Breast epithelium (tissue), 4 donors: ENCODE measurements at regions not wholly inside any gene's neighbourhood (a gene's known extent, or its start where the extent isn't known, plus 50 kb on each side); places are given as distances from the start of the nearest gene placed in this dataset.
"Not testable (repeated sequence)": the region's sequence is repeated elsewhere in the genome, so short reads cannot be mapped to it uniquely, and the experiment has no call there.

Experiments
- DNase-seq, 2 donors: peaks; one replicate each; pipeline ENCODE4 v3.0.0-alpha.2; 2019; ENCODE audit warnings: low spot score in 2 of 2
- H3K27ac ChIP-seq, 2 donors: fragments of 200-600 bp; sonication (generic) in 1 of 2; one replicate each; pipeline ENCODE4 v1.5.1; 2016 to 2019; ENCODE audit warnings: mild to moderate bottlenecking in 1 of 2
- H3K27me3 ChIP-seq, 2 donors: fragments of 200-600 bp; sonication (generic) in 1 of 2; one replicate each; pipeline versions ENCODE4 v1.5.1 to v1.6.0; 2017 to 2019; ENCODE audit warnings: control low read depth in 1 of 2, mild to moderate bottlenecking in 1 of 2
- H3K36me3 ChIP-seq: fragments of 200-600 bp; one replicate; pipeline ENCODE4 v1.5.1; 2019
- H3K4me1 ChIP-seq, 2 donors: fragments of 200-600 bp; sonication (generic); one replicate each; pipeline ENCODE4 v1.5.1; 2016 to 2019; ENCODE audit warnings: control low read depth in 1 of 2
- H3K4me3 ChIP-seq, 3 donors: fragments of 200-600 bp; sonication (generic); 1 replicate in 2 of 3; 2 replicates in 1 of 3; pipeline ENCODE4 v1.5.1; 2016 to 2019; ENCODE audit warnings: mild to moderate bottlenecking in 3 of 3, moderate library complexity in 2 of 3
- H3K9me3 ChIP-seq, 2 donors: fragments of 200-600 bp; sonication (generic) in 1 of 2; one replicate each; pipeline ENCODE4 v1.5.1; 2016 to 2019; ENCODE audit warnings: control low read depth in 1 of 2
- CTCF ChIP-seq, 3 donors: fragments of 450-650 bp; IDR thresholded peaks; one replicate each; pipeline ENCODE4 v1.5.1; 2016 to 2017; ENCODE audit warnings: antibody characterized with exemption in 3 of 3, mild to moderate bottlenecking in 3 of 3, moderate library complexity in 3 of 3
- POLR2A ChIP-seq: fragments of 450-650 bp; IDR thresholded peaks from one replicate; pipeline ENCODE4 v1.6.1; 2016; ENCODE audit warnings: antibody characterized with exemption, mild to moderate bottlenecking, moderate library complexity
- POLR2AphosphoS5 ChIP-seq, 3 donors: sonication (generic); formaldehyde crosslinking; IDR thresholded peaks; one replicate each; pipeline ENCODE4 v1.6.1; 2017; ENCODE audit warnings: antibody characterized with exemption in 3 of 3
- intact Hi-C: fragments of 100-400 bp; cut with DNase I; formaldehyde crosslinking; loops from one replicate; pipeline ENCODE4 v1.15.1; 2023; ENCODE audit warnings: low total_unique reads

- intact Hi-C loops: no loop called here
- H3K36me3 ChIP-seq: no peaks in the 10 kb centered on the region
- TF ChIP-seq POLR2AphosphoS5 (IDR thresholded peaks at IDR 0.05): no peak
- no peak for TF ChIP-seq POLR2A
- no peak for TF ChIP-seq CTCF (IDR thresholded peaks at IDR 0.05)
- H3K4me3 ChIP-seq: no peak overlapping the region
- DNase-seq: no peak
- no peaks in the 10 kb centered on the region for H3K9me3 ChIP-seq
- H3K27ac ChIP-seq: no peak overlapping the region
- H3K27me3 ChIP-seq: peaks cover 0 to 43% of the 10 kb centered on the region in 2 donors
- H3K4me1 ChIP-seq: no peaks in the 10 kb centered on the region
These were observed 319.5 kb upstream of the SFSWAP start for GRCh38 chr12:131391399-131391798.

DNA sequence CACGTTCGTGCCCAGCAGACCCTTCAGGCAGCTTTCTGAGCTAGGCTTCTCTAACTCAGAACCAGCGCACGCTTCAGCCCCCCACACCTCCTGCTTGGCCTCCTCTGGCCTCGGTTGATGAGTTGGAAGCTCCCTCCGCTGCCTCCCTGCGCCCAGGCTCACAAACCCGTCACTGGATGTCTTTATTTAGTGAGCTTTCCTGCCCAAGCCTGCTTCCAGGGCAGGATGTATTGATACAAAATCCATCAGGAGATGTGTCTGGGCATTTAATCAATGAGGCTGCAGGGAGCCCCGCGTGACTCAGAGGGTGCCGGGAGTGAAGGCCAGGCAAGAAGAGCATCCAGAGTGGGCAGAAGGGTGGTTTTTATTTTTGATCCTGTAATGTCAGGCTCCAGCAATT lies 316.1 kb upstream of the SFSWAP start:
- H3K27ac ChIP-seq, H3K36me3 ChIP-seq, intact Hi-C loops, H3K4me1 ChIP-seq, H3K4me3 ChIP-seq, DNase-seq: not testable (repeated sequence)
- peaks cover 0 to 19% of the 10 kb centered on the region in 2 donors for H3K27me3 ChIP-seq
- peaks cover 10 to 12% of the 10 kb centered on the region in 2 donors for H3K9me3 ChIP-seq

DNA sequence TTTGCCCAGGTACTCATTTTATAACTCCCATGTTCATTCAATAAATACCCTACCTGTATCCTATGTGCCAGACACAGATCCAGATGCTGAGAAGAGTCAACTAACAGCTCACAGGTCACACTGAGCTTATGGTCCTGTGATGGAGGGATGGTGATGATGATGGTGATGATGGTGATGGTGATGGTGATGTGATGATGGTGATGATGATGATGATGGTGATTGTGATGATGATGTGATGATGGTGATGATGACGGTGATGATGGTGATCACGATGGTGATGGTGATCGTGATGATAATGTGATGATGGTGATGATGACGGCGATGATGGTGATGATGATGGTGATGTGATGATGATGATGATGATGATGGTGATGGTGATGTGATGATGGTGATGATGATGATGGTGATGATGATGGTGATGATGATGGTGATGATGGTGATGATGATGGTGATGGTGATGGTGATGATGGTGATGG lies 315.6 kb upstream of the SFSWAP start:
- intact Hi-C loops: not testable (repeated sequence)

GRCh38 chr12:131395971-131396573 lies 314.8 kb upstream of the SFSWAP start:
- DNase-seq: no peak
- Histone ChIP-seq H3K4me3 (no peak overlapping the region), H3K27ac (no peak overlapping the region), H3K36me3 (no peaks in the 10 kb centered on the region), H3K9me3 (peaks cover 10 to 12% of the 10 kb centered on the region in 2 donors), H3K27me3 (peaks cover 0 to 6% of the 10 kb centered on the region in 2 donors), H3K4me1 (no peaks in the 10 kb centered on the region)
- intact Hi-C loops: no loop called here
- TF ChIP-seq POLR2AphosphoS5 (IDR thresholded peaks at IDR 0.05) (no peak), CTCF (IDR thresholded peaks at IDR 0.05) (no peak), POLR2A (no peak)

More for the DNA sequence above, 315.6 kb upstream of the SFSWAP start:
- not testable (repeated sequence) for H3K36me3 ChIP-seq, DNase-seq, H3K4me1 ChIP-seq, H3K27ac ChIP-seq, H3K4me3 ChIP-seq
- Histone ChIP-seq H3K9me3 (peaks cover 10 to 12% of the 10 kb centered on the region in 2 donors), H3K27me3 (peaks cover 0 to 14% of the 10 kb centered on the region in 2 donors)

GRCh38 chr12:131397493-131398181 lies 313.3 kb upstream of the SFSWAP start:
- H3K4me3 ChIP-seq: no peak overlapping the region
- no peaks in the 10 kb centered on the region for H3K27me3 ChIP-seq
- no peak for DNase-seq
- intact Hi-C loops: no loop called here
- no peak for TF ChIP-seq CTCF (IDR thresholded peaks at IDR 0.05)
- H3K36me3 ChIP-seq: no peaks in the 10 kb centered on the region
- peaks cover 10 to 12% of the 10 kb centered on the region in 2 donors for H3K9me3 ChIP-seq
- no peaks in the 10 kb centered on the region for H3K4me1 ChIP-seq
- no peak overlapping the region for H3K27ac ChIP-seq

- H3K36me3 ChIP-seq: no peaks in the 10 kb centered on the region
- no peaks in the 10 kb centered on the region for H3K4me1 ChIP-seq
- DNase-seq: no peak
- TF ChIP-seq CTCF (IDR thresholded peaks at IDR 0.05): no peak
- no peak for TF ChIP-seq POLR2A
- TF ChIP-seq POLR2AphosphoS5 (IDR thresholded peaks at IDR 0.05): no peak
- no peaks in the 10 kb centered on the region for H3K27me3 ChIP-seq
- H3K9me3 ChIP-seq: peaks cover 10 to 12% of the 10 kb centered on the region in 2 donors
- no peak overlapping the region for H3K4me3 ChIP-seq
- no peak overlapping the region for H3K27ac ChIP-seq
- intact Hi-C loops: no loop called here
These were observed 311.9 kb upstream of the SFSWAP start for GRCh38 chr12:131399000-131399399.

- H3K4me3 ChIP-seq, DNase-seq, H3K27ac ChIP-seq, intact Hi-C loops, H3K4me1 ChIP-seq, H3K27me3 ChIP-seq, H3K36me3 ChIP-seq: not testable (repeated sequence)
- peaks cover 10 to 12% of the 10 kb centered on the region in 2 donors for H3K9me3 ChIP-seq
These were observed 310.1 kb upstream of the SFSWAP start for GRCh38 chr12:131400668-131401294.

DNA sequence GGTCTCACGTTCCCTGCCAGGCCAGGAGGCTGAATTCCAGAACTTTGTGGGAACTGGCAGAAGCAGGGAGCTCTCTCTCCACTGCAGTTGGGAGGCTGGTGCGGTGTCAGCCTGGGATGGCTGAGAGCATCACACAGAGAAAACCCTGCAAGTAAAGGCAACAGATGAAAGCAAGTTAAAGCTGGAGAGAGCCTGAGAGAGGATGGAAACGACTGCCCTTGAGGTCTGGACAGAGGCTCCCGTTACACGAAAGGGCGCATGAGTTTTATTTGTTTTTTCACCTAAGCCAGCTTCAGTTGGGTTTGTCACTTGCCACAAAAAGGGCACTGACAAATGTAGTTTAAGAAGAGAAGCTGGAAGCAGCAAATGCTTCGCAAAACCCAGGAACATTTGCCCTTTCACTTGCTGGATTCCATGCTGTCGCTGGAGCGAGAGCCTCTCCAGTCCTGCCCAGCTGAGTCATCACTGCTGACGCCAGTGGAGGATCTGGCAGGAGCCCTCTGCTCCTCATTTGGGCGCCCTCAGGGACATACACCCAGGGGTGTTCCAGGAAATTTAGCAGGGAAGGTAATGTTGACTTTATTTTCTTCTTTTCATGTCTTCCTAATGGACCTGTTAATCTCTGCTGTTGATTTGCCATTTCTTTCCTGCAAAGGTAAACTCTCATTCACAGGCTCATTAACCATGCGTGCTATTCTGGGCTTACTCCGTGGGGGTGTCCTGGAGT lies 308.8 kb upstream of the SFSWAP start:
- H3K27ac ChIP-seq, H3K4me3 ChIP-seq, H3K27me3 ChIP-seq, H3K36me3 ChIP-seq, H3K9me3 ChIP-seq, DNase-seq, H3K4me1 ChIP-seq, intact Hi-C loops: not testable (repeated sequence)
